ENCODE measurements at regions not wholly inside any gene's neighbourhood (a gene's known extent, or its start where the extent isn't known, plus 50 kb on each side); places are given as distances from the start of the nearest gene placed in this dataset.
"Not testable (repeated sequence)": the region's sequence is repeated elsewhere in the genome, so short reads cannot be mapped to it uniquely, and the experiment has no call there.

- no peak for DNase-seq
Observed at GRCh38 chr1:101151286-101151685, 85.5 kb upstream of the S1PR1 start.

- DNase-seq = no peak
Observed at GRCh38 chr1:101150670-101151069, 86.1 kb upstream of the S1PR1 start.

GRCh38 chr1:101150266-101150665 lies 86.6 kb upstream of the S1PR1 start:
- DNase-seq = no peak

- DNase-seq = no peak
Observed at GRCh38 chr1:101148980-101149379, 87.8 kb upstream of the S1PR1 start.

- DNase-seq = no peak
Observed at GRCh38 chr1:101147381-101147780, 89.4 kb upstream of the S1PR1 start.

GRCh38 chr1:101145449-101145820 lies 91.4 kb upstream of the S1PR1 start:
- DNase-seq = no peak

- DNase-seq = no peak
Observed at GRCh38 chr1:101144671-101145448, 92.0 kb upstream of the S1PR1 start.

- DNase-seq = no peak
Observed at GRCh38 chr1:101142244-101142643, 94.6 kb upstream of the S1PR1 start.

GRCh38 chr1:101141376-101141775 lies 95.4 kb upstream of the S1PR1 start:
- DNase-seq = no peak

GRCh38 chr1:101139821-101140718 lies 96.7 kb upstream of the S1PR1 start:
- no peak for DNase-seq

- no peak for DNase-seq
Observed at GRCh38 chr1:101139130-101139529, 97.7 kb upstream of the S1PR1 start.

GRCh38 chr1:101137144-101138126 lies 99.4 kb upstream of the S1PR1 start:
- no peak for DNase-seq

GRCh38 chr1:101136739-101137138 lies 100.1 kb upstream of the S1PR1 start:
- no peak for DNase-seq

GRCh38 chr1:101136271-101136670 lies 100.5 kb upstream of the S1PR1 start:
- DNase-seq = no peak

GRCh38 chr1:101135526-101135925 lies 101.3 kb upstream of the S1PR1 start:
- no peak for DNase-seq

GRCh38 chr1:101131239-101131843 lies 105.5 kb upstream of the S1PR1 start:
- DNase-seq = no peak

GRCh38 chr1:101130673-101131072 lies 105.1 kb upstream of the DPH5 start:
- DNase-seq = no peak

GRCh38 chr1:101128846-101129245 lies 103.3 kb upstream of the DPH5 start:
- DNase-seq = no peak

GRCh38 chr1:101128211-101128727 lies 102.7 kb upstream of the DPH5 start:
- no peak for DNase-seq

GRCh38 chr1:101124405-101124804 lies 98.8 kb upstream of the DPH5 start:
- DNase-seq = no peak

- not testable (repeated sequence) for DNase-seq
Observed at GRCh38 chr1:101123904-101124303, 98.3 kb upstream of the DPH5 start.

Measured in NCI-H2171 treated with DMSO at 0.1 percent for 48 hours (cell line).